ENCODE measurements at regions not wholly inside any gene's neighbourhood (a gene's known extent, or its start where the extent isn't known, plus 50 kb on each side); places are given as distances from the start of the nearest gene placed in this dataset.

DNA sequence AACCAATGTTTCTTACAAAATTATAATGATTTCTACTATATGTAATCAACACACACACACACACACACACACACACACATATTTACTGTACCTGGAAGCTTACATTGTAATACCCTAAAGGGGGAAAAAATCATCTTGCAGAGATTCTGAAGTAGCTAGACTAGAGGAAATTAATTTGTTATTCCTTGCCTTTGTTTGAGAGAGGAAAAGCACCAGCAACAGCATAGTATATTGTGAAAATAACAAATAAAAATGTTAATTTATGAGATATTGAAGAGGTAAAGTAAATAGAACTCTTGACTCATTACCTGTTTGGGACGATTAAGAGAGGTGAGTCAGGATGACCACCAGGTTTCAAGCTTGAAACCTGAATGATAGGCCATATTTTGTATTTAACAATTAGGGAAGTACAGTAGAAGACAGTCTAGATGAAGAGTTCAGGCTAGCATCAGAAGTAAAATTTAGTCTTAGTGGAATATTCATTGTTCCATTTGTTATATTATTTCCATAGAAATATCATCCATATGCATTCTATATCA lies 873.4 kb upstream of the PCDH10 start:
- H3K4me1 Mint-ChIP-seq = no peaks in the 10 kb centered on the region
- H3K36me3 Mint-ChIP-seq = no peaks in the 10 kb centered on the region
- no peak overlapping the region for H3K27ac Mint-ChIP-seq
- H3K4me3 Mint-ChIP-seq = no peak overlapping the region
- no peaks in the 10 kb centered on the region for H3K27me3 Mint-ChIP-seq
- peaks cover 4% of the 10 kb centered on the region for H3K9me3 Mint-ChIP-seq

DNA sequence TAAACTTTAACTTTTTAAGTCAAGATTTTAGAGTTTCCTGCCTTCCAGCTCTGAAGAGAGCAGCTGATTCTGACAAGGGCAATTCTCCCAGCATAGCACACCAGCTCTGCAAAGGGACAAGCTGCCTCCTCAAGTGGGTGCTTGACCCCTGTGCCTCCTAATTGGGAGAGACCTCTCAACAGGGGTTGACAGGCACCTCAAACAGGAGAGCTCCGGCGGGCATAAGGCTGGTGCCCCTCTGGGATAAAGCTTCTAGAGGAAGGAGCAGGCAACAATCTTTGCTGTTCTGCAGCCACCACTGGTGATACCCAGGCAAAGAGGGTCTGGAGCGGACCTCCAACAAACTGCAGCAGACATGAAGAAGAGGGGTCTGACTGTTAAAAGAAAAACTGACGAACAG lies 872.9 kb upstream of the PCDH10 start:
- no peak overlapping the region for H3K4me3 Mint-ChIP-seq
- no peaks in the 10 kb centered on the region for H3K36me3 Mint-ChIP-seq
- H3K27me3 Mint-ChIP-seq = no peaks in the 10 kb centered on the region
- H3K27ac Mint-ChIP-seq = no peak overlapping the region
- H3K4me1 Mint-ChIP-seq = no peaks in the 10 kb centered on the region
- peaks cover 4% of the 10 kb centered on the region for H3K9me3 Mint-ChIP-seq

GRCh38 chr4:132276989-132277388 lies 872.1 kb upstream of the PCDH10 start:
- no peaks in the 10 kb centered on the region for H3K27me3 Mint-ChIP-seq
- H3K36me3 Mint-ChIP-seq = no peaks in the 10 kb centered on the region
- H3K27ac Mint-ChIP-seq = no peak overlapping the region
- H3K4me1 Mint-ChIP-seq = no peaks in the 10 kb centered on the region
- no peak overlapping the region for H3K4me3 Mint-ChIP-seq
- H3K9me3 Mint-ChIP-seq = peaks cover 4% of the 10 kb centered on the region

- Mint-ChIP-seq H3K36me3 (no peaks in the 10 kb centered on the region), H3K4me3 (no peak overlapping the region), H3K9me3 (peaks cover 11% of the 10 kb centered on the region), H3K27me3 (no peaks in the 10 kb centered on the region), H3K27ac (no peak overlapping the region), H3K4me1 (no peaks in the 10 kb centered on the region)
These were observed 867.4 kb upstream of the PCDH10 start for GRCh38 chr4:132281733-132282132.

- Mint-ChIP-seq H3K9me3 (peaks cover 14% of the 10 kb centered on the region), H3K4me1 (no peaks in the 10 kb centered on the region), H3K27me3 (no peaks in the 10 kb centered on the region), H3K4me3 (no peak overlapping the region), H3K36me3 (no peaks in the 10 kb centered on the region), H3K27ac (no peak overlapping the region)
These were observed 864.1 kb upstream of the PCDH10 start for GRCh38 chr4:132284910-132285426.

DNA sequence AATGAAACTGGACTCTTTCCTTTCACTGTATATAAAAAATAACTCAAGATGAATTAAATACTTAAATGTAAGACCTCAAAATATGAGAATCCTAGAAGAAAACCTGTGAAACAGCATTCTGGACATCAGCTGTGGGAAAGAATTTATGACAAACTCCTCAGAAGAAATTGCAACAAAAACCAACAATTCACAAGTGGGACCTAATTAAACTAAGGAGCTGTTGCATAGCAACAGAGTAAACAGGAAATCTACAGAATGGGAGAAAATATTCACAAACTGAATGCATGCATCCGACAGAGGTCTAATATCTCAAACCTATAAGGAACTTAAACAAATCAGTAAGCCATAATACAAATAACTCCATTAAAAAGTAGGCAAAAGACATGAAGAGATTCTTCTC lies 851.7 kb upstream of the PCDH10 start:
- Mint-ChIP-seq H3K4me1 (no peaks in the 10 kb centered on the region), H3K27ac (no peak overlapping the region), H3K4me3 (no peak overlapping the region), H3K27me3 (no peaks in the 10 kb centered on the region), H3K36me3 (no peaks in the 10 kb centered on the region), H3K9me3 (no peaks in the 10 kb centered on the region)

DNA sequence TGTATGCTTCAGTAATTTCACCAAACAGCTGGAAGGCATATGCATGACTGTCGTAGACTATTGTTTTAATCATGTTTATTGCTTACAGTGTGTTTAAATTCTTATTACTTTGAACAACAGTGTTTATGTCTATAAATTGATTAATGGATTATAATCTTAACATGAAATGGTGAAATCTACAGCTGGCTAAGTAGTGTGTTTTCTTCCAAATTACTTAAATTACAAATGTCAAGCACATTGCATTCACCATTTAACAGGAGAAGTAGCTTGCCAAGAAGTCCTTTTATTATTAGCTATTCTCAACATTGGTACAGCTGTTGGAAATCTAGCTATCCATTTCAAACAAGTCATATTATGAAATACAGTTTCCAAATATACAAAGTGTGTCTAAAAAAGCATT lies 849.3 kb upstream of the PCDH10 start:
- Mint-ChIP-seq H3K9me3 (no peaks in the 10 kb centered on the region), H3K27me3 (no peaks in the 10 kb centered on the region), H3K27ac (no peak overlapping the region), H3K4me3 (no peak overlapping the region), H3K36me3 (no peaks in the 10 kb centered on the region), H3K4me1 (no peaks in the 10 kb centered on the region)

DNA sequence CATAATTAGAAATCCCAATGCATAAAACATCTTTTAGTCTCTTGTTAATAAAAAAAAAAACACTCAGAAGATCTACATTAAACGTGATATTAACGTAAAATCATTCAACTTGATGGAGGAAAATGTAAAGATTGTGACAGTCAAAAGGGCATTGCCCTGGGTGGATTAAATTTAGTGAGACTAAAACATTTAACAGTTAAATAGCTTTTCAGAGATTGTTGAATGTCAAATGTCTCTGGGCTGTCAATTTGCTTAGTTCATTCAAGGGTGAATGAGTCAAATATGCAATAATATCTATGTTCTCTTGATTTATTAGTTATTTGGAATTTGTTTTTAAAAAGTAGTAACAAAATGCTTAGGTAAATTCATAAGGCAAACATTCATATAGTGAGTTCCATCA lies 836.6 kb upstream of the PCDH10 start:
- Mint-ChIP-seq H3K36me3 (no peaks in the 10 kb centered on the region), H3K4me1 (no peaks in the 10 kb centered on the region), H3K9me3 (no peaks in the 10 kb centered on the region), H3K27ac (no peak overlapping the region), H3K27me3 (no peaks in the 10 kb centered on the region), H3K4me3 (no peak overlapping the region)

GRCh38 chr4:132313852-132314251 lies 835.2 kb upstream of the PCDH10 start:
- no peaks in the 10 kb centered on the region for H3K27me3 Mint-ChIP-seq
- H3K36me3 Mint-ChIP-seq = no peaks in the 10 kb centered on the region
- H3K4me3 Mint-ChIP-seq = no peak overlapping the region
- no peaks in the 10 kb centered on the region for H3K4me1 Mint-ChIP-seq
- no peak overlapping the region for H3K27ac Mint-ChIP-seq
- no peaks in the 10 kb centered on the region for H3K9me3 Mint-ChIP-seq

DNA sequence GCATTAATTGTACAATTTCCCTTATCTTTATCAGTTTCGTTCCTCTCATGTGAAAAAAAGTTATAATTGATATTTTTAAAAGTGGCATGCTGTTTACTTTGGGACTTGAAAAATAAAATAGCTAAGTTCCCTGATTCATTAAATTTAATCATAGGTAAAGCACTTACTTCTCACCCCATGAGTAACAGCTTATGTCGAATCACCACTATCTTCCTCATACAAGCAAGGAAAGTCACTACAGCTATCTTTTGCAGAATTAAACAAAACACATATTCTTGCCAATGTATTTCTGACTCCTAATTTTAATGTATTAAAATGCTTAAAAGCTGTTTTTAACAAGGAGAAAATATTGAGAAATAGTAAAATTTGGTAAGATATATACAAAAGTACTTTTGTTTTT lies 832.4 kb upstream of the PCDH10 start:
- H3K4me3 Mint-ChIP-seq = no peak overlapping the region
- H3K4me1 Mint-ChIP-seq = no peaks in the 10 kb centered on the region
- no peaks in the 10 kb centered on the region for H3K27me3 Mint-ChIP-seq
- no peaks in the 10 kb centered on the region for H3K36me3 Mint-ChIP-seq
- H3K27ac Mint-ChIP-seq = no peak overlapping the region
- H3K9me3 Mint-ChIP-seq = peaks cover 5% of the 10 kb centered on the region

GRCh38 chr4:132317923-132318322 lies 831.2 kb upstream of the PCDH10 start:
- no peaks in the 10 kb centered on the region for H3K4me1 Mint-ChIP-seq
- H3K27me3 Mint-ChIP-seq = no peaks in the 10 kb centered on the region
- no peaks in the 10 kb centered on the region for H3K36me3 Mint-ChIP-seq
- H3K27ac Mint-ChIP-seq = no peak overlapping the region
- peaks cover 5% of the 10 kb centered on the region for H3K9me3 Mint-ChIP-seq
- no peak overlapping the region for H3K4me3 Mint-ChIP-seq

DNA sequence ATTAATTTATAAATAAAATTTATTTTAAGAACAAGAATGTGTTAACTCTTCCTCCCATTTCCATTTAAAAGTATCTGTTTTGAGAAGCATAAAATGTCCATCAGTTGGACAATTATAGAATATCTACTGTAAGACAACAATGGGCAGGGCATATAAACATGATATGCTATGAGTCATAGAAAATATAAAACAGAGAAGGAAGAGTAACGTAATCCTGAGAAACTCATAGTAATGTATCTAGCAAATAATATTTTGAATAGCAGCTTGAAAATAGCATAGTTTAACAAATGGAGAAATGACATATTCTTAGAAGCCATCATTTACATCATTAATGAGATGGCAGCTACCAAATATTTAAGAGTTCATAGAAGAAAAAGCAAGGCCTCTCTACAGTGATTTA lies 820.3 kb upstream of the PCDH10 start:
- Mint-ChIP-seq H3K27ac (no peak overlapping the region), H3K4me3 (no peak overlapping the region), H3K9me3 (peaks cover 9% of the 10 kb centered on the region), H3K4me1 (no peaks in the 10 kb centered on the region), H3K27me3 (no peaks in the 10 kb centered on the region), H3K36me3 (no peaks in the 10 kb centered on the region)

DNA sequence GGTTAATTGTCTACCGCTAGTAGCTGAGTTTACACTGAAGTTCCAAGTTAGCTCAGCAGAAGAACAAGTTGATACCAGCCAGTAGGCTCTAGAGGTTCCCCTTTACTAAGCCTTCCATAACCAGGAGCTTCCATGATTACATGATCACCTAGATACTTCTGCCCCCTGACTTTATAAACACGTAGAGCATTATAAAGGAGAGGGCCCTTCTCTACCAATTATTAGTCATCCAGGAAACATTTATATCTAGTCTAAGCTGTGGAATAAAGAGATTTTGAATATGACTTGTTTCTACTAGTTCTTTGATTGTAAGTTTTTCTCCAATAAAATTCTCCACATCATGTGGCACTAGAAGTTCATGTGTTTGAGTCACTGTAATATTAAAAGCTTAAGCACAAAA lies 818.1 kb upstream of the PCDH10 start:
- H3K9me3 Mint-ChIP-seq = peaks cover 9% of the 10 kb centered on the region
- no peak overlapping the region for H3K27ac Mint-ChIP-seq
- H3K36me3 Mint-ChIP-seq = no peaks in the 10 kb centered on the region
- no peaks in the 10 kb centered on the region for H3K4me1 Mint-ChIP-seq
- H3K27me3 Mint-ChIP-seq = no peaks in the 10 kb centered on the region
- no peak overlapping the region for H3K4me3 Mint-ChIP-seq

GRCh38 chr4:132332932-132333723 lies 816.0 kb upstream of the PCDH10 start:
- Mint-ChIP-seq H3K9me3 (peaks cover 9% of the 10 kb centered on the region), H3K27ac (no peak overlapping the region), H3K36me3 (no peaks in the 10 kb centered on the region), H3K27me3 (no peaks in the 10 kb centered on the region), H3K4me1 (no peaks in the 10 kb centered on the region), H3K4me3 (no peak overlapping the region)

DNA sequence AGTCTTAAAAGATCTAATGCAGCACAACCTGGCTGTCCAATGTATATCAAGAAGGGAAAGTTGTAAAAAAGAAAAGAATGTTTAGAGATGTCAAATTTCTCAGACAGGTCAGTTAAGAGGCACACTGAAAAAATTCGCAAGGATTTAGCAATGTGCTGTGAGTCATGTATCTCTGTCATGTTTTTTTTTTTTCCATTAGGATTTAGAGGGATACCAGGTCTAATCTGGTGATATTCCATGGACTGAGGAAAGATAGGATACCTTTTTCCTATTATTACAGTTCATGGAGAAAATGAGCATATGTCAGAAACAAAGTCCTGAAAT lies 815.4 kb upstream of the PCDH10 start:
- Mint-ChIP-seq H3K27me3 (no peaks in the 10 kb centered on the region), H3K36me3 (no peaks in the 10 kb centered on the region), H3K4me3 (no peak overlapping the region), H3K9me3 (peaks cover 9% of the 10 kb centered on the region), H3K27ac (no peak overlapping the region), H3K4me1 (no peaks in the 10 kb centered on the region)

- Mint-ChIP-seq H3K4me3 (no peak overlapping the region), H3K27me3 (no peaks in the 10 kb centered on the region), H3K9me3 (peaks cover 9% of the 10 kb centered on the region), H3K4me1 (no peaks in the 10 kb centered on the region), H3K36me3 (no peaks in the 10 kb centered on the region), H3K27ac (no peak overlapping the region)
These were observed 815.0 kb upstream of the PCDH10 start for GRCh38 chr4:132334081-132334480.

All from activated naive CD4-positive, alpha-beta T cell treated with anti-CD3 and anti-CD28 coated beads, Interleukin-2, amount 50 U/mL, for 24 hours (primary cell).